ENCODE measurements at regions not wholly inside any gene's neighbourhood (a gene's known extent, or its start where the extent isn't known, plus 50 kb on each side); places are given as distances from the start of the nearest gene placed in this dataset.

DNA sequence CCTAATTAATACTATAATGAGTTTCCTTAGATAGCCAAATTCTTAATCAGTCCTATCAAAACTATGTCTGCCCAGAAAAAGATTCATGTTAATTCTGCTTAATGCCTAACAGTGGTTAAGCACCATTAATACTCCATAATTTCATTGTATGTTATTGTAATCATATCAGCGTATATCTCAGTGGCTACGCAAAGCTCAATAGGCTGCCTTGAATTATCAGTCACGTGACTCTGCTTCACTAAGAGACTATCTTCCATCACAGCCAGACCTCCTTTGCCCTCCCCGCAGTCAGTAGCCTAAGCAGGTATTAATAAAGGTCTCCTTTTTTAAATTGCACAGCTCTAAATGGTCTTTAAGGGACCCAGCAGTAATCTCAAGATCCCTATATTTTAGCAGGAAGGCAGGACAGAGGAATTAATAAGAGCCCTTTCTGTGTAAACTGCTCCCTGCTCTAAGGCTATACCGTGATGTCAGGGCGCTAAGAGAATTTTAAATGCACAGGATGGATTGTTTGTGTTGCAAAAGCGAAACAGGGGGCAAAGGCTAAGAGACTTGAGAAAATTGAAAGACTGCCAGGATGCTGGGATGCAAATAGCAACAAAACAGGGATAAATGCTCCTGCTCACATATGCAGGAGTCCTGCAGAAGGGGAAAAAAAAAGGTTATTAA lies 215.6 kb upstream of the POU3F3 start:
- no peak for DNase-seq (ENCODE audit: insufficient read length, low spot score)
- TF ChIP-seq POLR2A (IDR thresholded peaks at IDR 0.05; ENCODE audit: low read depth, low read length), result no peak
- FAIRE-seq, result no peak

DNA sequence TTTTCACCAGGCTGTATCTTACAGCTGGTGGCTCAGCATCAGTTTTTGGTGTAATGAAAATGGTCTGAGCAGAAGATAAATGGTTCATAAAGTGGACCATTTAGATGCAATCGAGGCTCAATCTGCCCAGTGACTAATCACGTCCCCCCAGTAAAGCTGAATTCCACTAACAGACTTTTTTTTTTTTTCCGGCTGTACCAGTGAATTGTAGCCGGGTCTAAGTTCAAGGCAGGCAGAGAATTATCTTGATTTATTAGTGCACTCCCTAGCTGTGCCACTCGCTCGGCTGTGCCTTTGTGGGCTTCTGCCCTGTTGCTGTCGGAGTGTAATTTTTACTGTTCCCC lies 215.1 kb upstream of the POU3F3 start:
- FAIRE-seq, result no peak
- no peak for TF ChIP-seq POLR2A (IDR thresholded peaks at IDR 0.05; ENCODE audit: low read depth, low read length)
- no peak for DNase-seq (ENCODE audit: insufficient read length, low spot score)

DNA sequence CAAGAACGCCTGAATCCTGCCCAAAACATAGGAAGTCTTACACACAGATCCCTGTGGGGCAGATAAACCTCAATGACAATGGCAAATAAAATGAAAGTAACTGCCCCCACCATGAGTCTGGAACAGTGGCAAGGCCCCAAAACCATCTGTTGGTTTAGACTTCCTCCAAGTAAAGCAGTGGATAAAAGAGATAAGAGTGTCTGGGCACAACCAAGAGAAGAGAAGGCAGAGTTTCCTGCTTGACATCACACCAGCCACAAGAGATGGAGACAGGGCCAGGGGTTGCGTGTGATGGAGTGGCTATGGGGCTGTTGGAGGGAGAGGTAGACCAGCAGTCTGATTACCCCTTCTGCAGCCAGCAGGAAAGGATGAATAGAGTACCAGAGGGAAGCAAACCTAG lies 212.1 kb upstream of the POU3F3 start:
- no peak for DNase-seq (ENCODE audit: insufficient read length, low spot score)
- TF ChIP-seq POLR2A (IDR thresholded peaks at IDR 0.05; ENCODE audit: low read depth, low read length), result no peak
- no peak for FAIRE-seq

DNA sequence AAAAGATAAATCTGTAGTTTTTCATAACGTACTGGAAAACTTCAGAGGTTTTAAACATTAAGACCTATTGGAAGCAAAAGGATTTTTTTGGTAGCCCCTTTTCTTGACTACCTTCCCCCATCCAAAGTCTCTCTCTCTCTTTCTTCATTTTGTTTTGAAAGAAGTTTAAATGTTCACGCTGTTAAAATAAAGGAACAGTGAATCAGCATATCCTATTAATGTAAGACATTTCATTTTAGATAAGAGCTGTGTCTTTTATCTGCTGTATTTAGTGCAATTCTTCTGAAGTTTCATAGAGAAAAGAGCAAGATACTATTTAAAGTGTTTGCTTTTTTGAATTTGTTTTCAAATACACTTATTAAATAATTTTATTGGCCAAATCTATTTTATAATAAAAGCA lies 205.5 kb upstream of the POU3F3 start:
- FAIRE-seq, result no peak
- no peak for TF ChIP-seq POLR2A (IDR thresholded peaks at IDR 0.05; ENCODE audit: low read depth, low read length)
- no peak for DNase-seq (ENCODE audit: insufficient read length, low spot score)

DNA sequence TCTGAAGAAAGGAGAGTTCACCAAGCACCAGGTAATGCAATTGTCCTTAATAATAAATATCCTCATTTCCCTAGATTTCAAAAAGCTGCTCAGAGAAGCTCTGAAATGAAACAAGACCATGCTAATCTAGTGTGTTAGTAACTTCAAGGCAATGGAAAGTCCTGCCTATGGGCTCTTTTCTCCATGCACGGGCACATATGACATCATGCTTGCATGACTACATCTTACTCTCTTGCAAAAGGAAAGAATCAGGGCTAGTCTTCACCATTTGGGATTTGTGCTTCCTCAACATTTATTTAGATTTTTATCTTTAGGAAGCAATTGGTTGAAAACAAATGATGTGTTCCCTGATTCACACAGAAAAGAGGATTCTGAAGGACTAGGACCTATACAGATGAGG lies 204.0 kb upstream of the POU3F3 start:
- DNase-seq (ENCODE audit: insufficient read length, low spot score) (no peak), FAIRE-seq (no peak)
- no peak for TF ChIP-seq POLR2A (IDR thresholded peaks at IDR 0.05; ENCODE audit: low read depth, low read length)

DNA sequence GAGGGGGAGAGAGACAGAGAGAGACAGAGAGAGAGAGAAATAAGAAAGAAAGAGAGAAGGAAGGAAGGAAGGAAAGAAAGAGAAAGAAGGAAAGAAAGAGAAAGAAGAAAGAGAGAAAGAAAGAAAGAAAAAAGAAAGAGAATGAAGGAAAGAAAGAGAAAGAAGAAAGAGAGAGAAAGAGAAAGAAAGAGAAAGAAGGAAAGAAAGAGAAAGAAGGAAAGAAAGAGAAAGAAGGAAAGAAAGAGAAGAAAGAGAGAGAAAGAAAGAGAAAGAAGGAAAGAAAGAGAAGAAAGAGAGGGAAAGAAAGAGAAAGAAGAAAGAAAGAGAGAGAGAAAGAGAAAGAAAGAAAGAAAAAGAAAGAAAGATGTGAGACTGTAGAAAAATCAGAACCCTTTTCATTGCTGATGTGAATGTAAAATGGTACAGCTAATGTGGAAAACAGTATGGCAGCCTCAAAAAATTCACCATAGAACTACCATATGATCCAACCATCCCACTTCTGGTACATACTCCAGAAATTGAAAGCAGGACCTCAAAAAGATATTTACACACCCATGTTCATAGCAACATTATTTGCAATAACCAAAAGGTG lies 203.4 kb upstream of the POU3F3 start:
- FAIRE-seq, result no peak
- no peak for DNase-seq (ENCODE audit: insufficient read length, low spot score)
- TF ChIP-seq POLR2A (IDR thresholded peaks at IDR 0.05; ENCODE audit: low read depth, low read length), result no peak

DNA sequence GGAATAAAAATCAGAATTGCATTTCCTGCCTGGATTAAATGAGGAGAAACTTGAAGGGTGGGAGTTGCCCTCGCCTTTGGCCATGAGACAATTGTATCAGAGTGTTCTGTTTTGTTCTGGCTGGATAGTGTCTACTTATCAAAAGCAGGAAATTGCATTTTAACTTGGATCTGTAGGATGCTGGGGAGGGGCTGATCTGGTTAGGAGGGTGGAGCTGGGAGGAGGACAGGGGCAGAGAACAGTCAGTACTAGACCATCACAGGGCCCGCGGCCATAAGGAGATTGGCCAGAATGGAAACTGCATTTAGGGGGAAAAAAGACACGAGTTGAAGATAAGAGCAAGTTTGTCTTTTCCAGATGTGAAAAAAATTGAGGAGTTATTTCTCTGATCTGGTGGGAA lies 199.1 kb upstream of the POU3F3 start:
- no peak for TF ChIP-seq POLR2A (IDR thresholded peaks at IDR 0.05; ENCODE audit: low read depth, low read length)

DNA sequence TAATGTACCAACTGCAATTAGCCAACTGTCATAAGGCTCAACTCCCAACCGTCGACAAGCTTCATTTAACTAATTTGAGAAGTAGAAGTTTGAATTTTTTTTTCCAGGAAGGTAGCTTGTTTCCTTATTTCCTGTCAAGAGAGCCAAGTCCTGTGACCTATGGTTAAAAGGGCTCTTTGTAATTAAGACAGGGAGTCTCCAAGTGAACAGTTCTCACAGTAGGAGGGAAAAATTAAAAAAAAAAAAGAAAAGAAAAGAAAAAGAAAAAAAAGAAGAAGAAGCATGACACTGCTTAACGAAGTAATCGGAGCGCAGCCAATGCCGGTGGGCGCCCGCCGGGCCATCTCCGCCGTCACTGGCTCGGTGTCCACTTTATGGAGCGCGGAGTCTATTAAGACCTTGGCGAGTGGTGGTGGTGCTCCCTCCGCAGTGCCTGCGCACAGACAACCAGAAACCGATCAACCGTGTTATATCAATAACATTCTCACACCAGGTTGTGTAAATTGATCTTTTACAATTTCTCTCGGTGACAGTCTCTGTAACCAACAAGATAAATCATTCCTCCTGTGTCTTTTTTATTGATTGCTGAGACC lies 197.2 kb upstream of the POU3F3 start:
- no peak for TF ChIP-seq POLR2A (IDR thresholded peaks at IDR 0.05; ENCODE audit: low read depth, low read length)
- DNase-seq (ENCODE audit: insufficient read length, low spot score) (no peak), FAIRE-seq (no peak)

More for the DNA sequence above, 199.1 kb upstream of the POU3F3 start:
- DNase-seq (ENCODE audit: insufficient read length, low spot score) (no peak), FAIRE-seq (no peak)

DNA sequence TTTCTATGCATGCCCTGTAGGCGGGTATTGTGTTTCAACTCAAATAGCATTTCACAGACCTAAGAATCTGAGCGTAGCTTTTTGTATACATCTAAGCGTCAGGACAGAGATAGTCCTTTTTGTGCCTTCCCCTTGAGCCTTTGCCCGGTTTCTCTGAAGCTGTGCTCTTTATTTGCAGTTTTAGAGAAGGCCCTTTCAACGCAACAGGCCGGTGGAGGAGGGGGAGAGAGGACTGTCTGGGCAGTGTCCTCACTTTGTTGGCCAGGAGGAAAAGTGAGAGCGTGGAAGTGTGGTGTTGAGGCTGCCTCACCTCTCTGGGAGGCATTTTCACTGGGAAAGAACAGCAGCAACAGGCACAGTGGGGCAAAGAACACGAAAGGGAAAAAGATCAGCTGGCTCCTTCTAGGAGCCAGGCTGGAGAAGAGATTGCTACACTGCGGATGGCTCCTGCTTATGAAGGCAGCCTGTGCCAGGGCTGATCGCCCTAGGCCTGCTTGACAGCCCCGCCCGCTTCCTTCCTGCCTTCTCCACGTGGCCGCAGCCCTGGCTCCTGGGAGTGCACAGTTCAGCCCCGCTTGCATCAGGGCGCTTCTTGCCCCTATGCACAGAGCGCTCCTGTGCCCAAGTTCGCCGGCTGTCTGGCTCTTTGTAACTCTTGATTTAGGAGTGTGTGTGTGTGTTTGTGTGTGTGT lies 195.6 kb upstream of the POU3F3 start:
- no peak for DNase-seq (ENCODE audit: insufficient read length, low spot score)
- no peak for FAIRE-seq
- no peak for TF ChIP-seq POLR2A (IDR thresholded peaks at IDR 0.05; ENCODE audit: low read depth, low read length)

DNA sequence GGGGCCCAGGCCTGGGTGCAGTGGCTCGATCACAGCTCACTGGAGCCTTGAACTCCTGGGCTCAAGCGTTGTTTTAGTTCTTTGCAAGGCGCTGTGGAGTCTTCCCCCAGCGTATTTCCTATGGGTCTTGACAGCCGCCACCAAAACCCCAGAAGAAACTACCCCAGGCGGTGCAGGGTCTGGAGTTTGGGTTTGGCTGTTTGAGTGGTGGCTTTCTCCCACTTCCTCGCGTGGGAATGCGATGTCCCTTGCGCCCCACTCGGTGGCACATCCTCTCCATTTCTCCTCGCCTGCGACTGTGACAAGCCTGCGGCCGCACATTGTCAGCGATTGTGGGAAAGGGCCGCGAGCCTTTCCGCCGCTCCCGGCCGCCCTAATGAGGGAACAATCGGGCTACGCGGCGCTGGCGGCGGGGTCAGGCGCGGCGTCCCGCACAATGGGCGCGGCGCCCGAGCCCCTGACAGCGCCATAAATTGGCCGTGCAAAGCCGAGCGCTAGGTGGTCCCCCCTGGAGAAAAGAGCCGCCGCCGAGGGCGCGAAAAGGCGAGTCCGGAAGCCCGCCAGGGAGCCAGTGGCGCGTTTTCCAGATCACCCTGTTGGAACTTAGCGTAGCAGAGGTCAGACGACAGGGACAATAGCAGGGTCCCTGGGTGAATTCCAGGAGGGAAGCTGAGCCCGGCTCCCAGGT lies 194.9 kb upstream of the POU3F3 start:
- DNase-seq (ENCODE audit: insufficient read length, low spot score) (no peak), FAIRE-seq (no peak)
- no peak for TF ChIP-seq POLR2A (IDR thresholded peaks at IDR 0.05; ENCODE audit: low read depth, low read length)

DNA sequence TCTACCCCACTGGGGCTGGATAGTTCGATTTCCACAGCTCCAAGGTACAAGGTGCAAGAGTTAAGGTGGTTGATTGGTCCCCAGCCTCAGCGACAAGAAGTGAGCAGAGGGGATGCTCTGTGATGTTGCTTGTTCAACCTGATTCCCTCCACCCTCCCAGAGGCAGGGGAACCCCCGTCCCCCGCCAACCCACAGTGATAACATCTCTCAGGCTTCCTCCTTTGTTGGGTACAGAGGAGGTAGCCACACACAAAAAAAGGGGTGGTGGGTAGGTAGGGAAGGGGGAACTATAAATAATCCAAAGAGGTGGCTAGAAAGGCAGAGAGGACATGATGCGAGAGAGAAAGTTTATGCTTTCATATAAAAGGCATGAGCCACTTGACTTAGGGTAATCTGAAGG lies 192.9 kb upstream of the POU3F3 start:
- DNase-seq (ENCODE audit: insufficient read length, low spot score) (no peak), FAIRE-seq (no peak)
- no peak for TF ChIP-seq POLR2A (IDR thresholded peaks at IDR 0.05; ENCODE audit: low read depth, low read length)

DNA sequence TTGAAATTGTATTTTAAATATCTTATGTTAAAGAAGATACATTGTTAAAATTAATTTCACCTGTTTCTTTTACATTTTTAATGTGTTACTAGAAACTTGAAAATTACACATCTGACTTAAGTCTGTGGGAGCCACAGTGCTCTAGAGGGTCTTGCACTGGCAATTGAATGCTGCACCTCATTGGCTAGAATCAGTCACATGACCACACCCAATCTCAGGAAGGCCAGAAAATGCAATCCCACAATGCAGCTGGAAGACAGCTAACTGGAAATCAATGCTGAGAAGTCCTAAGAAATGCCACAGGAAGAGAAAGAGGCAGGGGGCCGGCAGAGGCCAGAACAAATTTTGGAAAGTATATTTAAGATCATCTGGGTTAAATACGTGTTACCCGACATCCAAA lies 189.2 kb upstream of the POU3F3 start:
- DNase-seq (ENCODE audit: insufficient read length, low spot score) (no peak), FAIRE-seq (no peak)
- no peak for TF ChIP-seq POLR2A (IDR thresholded peaks at IDR 0.05; ENCODE audit: low read depth, low read length)

DNA sequence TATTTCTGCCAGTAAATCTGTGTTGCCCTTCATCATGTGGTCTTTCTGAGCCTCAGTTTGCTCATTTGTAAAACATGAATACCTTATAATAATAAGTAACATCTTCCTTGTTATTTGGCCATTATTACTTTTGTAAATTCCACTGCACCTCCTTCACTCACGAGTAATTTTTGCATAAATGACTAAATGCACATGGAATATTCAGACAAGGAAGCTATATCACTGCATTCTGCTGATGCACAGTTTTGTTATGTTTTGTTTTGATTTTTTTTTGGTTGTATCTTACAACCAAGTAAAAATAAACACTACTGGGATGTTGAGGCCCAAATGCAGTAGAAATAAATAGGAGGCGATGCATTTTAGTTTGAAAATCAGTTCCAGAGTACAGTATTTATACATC lies 185.3 kb upstream of the POU3F3 start:
- FAIRE-seq (no peak), DNase-seq (ENCODE audit: insufficient read length, low spot score) (no peak)
- no peak for TF ChIP-seq POLR2A (IDR thresholded peaks at IDR 0.05; ENCODE audit: low read depth, low read length)

DNA sequence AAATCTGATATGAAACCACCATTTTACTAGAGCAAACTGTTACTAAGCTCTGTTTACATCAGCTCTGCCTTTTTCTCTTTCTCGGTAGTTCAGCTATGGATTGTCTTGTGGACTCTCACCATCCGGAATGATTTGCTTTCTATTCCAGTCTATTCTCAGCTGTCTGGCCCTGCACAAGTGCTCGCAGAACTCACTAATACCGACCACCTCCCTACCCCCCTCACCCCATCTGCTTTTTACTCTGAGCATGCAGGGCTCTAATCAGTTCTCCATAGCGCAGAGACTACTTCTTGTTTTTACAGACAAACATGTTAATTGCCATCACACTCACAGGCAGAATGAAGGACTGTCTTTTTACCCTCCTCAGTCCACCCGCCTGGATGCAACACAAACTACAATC lies 180.7 kb upstream of the POU3F3 start:
- no peak for FAIRE-seq
- TF ChIP-seq POLR2A (IDR thresholded peaks at IDR 0.05; ENCODE audit: low read depth, low read length), result no peak
- no peak for DNase-seq (ENCODE audit: insufficient read length, low spot score)

Measured in H54 (cell line).